Hepatocyte (in vitro differentiated cells): ENCODE measurements at regions not wholly inside any gene's neighbourhood (a gene's known extent, or its start where the extent isn't known, plus 50 kb on each side); places are given as distances from the start of the nearest gene placed in this dataset.

ENCODE experiments used
- DNase-seq: peaks from one replicate; pipeline ENCODE4 v3.0.0-alpha.2; 2016; ENCODE audit warnings: low spot score
- H2AFZ ChIP-seq: fragments of 200-600 bp; sonication (generic); 2 replicates; pipeline ENCODE4 v1.6.0; 2016; ENCODE audit warnings: antibody characterized with exemption, mild to moderate bottlenecking
- H3K27ac ChIP-seq: fragments of 200-600 bp; sonication (generic); 2 replicates; pipeline ENCODE4 v1.5.1; 2016; ENCODE audit warnings: mild to moderate bottlenecking
- H3K27me3 ChIP-seq: fragments of 200-600 bp; sonication (generic); 2 replicates; pipeline ENCODE4 v1.6.1; 2016
- H3K36me3 ChIP-seq: fragments of 200-600 bp; sonication (generic); replicated peaks from 2 replicates; pipeline ENCODE4 v1.5.1; 2016; ENCODE audit warnings: low read depth; ENCODE audit not compliant: insufficient read depth
- H3K4me1 ChIP-seq: fragments of 200-600 bp; sonication (generic); 2 replicates; pipeline ENCODE4 v1.5.1; 2016; ENCODE audit warnings: mild to moderate bottlenecking, moderate library complexity; ENCODE audit not compliant: insufficient read depth
- H3K4me2 ChIP-seq: fragments of 200-600 bp; sonication (generic); 2 replicates; pipeline ENCODE4 v1.6.0; 2016
- H3K4me3 ChIP-seq: fragments of 200-600 bp; sonication (generic); 2 replicates; pipeline ENCODE4 v1.5.1; 2016; ENCODE audit warnings: mild to moderate bottlenecking
- H3K79me2 ChIP-seq: fragments of 200-600 bp; sonication (generic); 2 replicates; pipeline ENCODE4 v1.6.0; 2017; ENCODE audit warnings: mild to moderate bottlenecking
- H3K9me2 ChIP-seq: fragments of 200-600 bp; sonication (generic); replicated peaks from 2 replicates; pipeline ENCODE4 v1.6.0; 2017; ENCODE audit warnings: mild to moderate bottlenecking; ENCODE audit not compliant: insufficient read depth
- H3K9me3 ChIP-seq: fragments of 200-600 bp; sonication (generic); 2 replicates; pipeline ENCODE4 v1.5.1; 2016; ENCODE audit warnings: low read depth, mild to moderate bottlenecking
- H4K20me1 ChIP-seq: fragments of 200-600 bp; sonication (generic); 2 replicates; pipeline ENCODE4 v1.6.0; 2016; ENCODE audit warnings: mild to moderate bottlenecking; ENCODE audit not compliant: insufficient read depth, poor library complexity, severe bottlenecking
- EZH2 ChIP-seq: fragments of 200-600 bp; sonication (generic); IDR thresholded peaks from 2 replicates; pipeline ENCODE4 v1.6.1; 2016; ENCODE audit warnings: antibody characterized with exemption, mild to moderate bottlenecking, borderline replicate concordance
- EZH2phosphoT487 ChIP-seq: fragments of 200-600 bp; sonication (generic); IDR thresholded peaks from one replicate; pipeline ENCODE4 v1.6.1; 2018; ENCODE audit warnings: antibody characterized with exemption, mild to moderate bottlenecking, low read depth, moderate library complexity; ENCODE audit not compliant: unreplicated experiment, severe bottlenecking
- WGBS: methylation state at CpG from one replicate; pipeline ENCODE4 v1.1.6; 2016; ENCODE audit warnings: low lambda C conversion rate; ENCODE audit errors: missing lambda C conversion rate; 5-methylcytosine and 5-hydroxymethylcytosine counted together
- TF ChIP-seq, protein P1 (sequence below): fragments of 200-600 bp; sonication (generic); IDR thresholded peaks from 2 replicates; pipeline ENCODE4 v1.5.1; 2016; ENCODE audit warnings: antibody characterized with exemption, mild to moderate bottlenecking; ENCODE audit not compliant: poor library complexity

DNA sequence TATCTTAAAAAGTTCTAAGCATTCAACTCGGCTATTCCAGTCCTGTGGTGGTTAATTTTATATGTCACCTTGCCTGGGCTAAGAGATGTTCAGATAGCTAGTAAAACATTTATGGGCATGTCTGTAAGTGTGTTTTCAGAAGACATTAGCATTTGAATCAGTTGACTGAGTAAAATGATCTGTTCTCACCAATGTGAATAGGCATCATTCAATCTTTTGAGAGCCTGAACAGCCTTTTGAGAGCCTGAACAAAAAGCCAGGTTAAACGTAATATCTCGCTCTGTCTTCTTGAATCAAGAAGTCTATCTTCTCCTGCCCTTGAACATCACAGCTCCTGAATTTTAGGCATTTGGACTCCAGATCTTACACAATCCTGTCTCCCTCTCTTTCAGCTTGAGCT is 1266.1 kb downstream of the LRFN5 start:
- H4K20me1 ChIP-seq: no peaks in the 10 kb centered on the region
- no peak overlapping the region for H3K4me3 ChIP-seq
- H2AFZ ChIP-seq: no peak overlapping the region
- no peaks in the 10 kb centered on the region for H3K9me3 ChIP-seq
- H3K36me3 ChIP-seq: no peaks in the 10 kb centered on the region
- H3K4me1 ChIP-seq: no peaks in the 10 kb centered on the region
- 49% methylated on average over 3 of the region's 3 CpGs for WGBS
- no peak for DNase-seq
- no peaks in the 10 kb centered on the region for H3K79me2 ChIP-seq
- H3K27me3 ChIP-seq: no peaks in the 10 kb centered on the region
- H3K9me2 ChIP-seq: no peaks in the 10 kb centered on the region
- H3K27ac ChIP-seq: no peak overlapping the region
- no peak overlapping the region for H3K4me2 ChIP-seq
- TF ChIP-seq, protein P1, sequence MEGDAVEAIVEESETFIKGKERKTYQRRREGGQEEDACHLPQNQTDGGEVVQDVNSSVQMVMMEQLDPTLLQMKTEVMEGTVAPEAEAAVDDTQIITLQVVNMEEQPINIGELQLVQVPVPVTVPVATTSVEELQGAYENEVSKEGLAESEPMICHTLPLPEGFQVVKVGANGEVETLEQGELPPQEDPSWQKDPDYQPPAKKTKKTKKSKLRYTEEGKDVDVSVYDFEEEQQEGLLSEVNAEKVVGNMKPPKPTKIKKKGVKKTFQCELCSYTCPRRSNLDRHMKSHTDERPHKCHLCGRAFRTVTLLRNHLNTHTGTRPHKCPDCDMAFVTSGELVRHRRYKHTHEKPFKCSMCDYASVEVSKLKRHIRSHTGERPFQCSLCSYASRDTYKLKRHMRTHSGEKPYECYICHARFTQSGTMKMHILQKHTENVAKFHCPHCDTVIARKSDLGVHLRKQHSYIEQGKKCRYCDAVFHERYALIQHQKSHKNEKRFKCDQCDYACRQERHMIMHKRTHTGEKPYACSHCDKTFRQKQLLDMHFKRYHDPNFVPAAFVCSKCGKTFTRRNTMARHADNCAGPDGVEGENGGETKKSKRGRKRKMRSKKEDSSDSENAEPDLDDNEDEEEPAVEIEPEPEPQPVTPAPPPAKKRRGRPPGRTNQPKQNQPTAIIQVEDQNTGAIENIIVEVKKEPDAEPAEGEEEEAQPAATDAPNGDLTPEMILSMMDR: no peak
- no peak for TF ChIP-seq EZH2
- no peak for TF ChIP-seq EZH2phosphoT487

DNA sequence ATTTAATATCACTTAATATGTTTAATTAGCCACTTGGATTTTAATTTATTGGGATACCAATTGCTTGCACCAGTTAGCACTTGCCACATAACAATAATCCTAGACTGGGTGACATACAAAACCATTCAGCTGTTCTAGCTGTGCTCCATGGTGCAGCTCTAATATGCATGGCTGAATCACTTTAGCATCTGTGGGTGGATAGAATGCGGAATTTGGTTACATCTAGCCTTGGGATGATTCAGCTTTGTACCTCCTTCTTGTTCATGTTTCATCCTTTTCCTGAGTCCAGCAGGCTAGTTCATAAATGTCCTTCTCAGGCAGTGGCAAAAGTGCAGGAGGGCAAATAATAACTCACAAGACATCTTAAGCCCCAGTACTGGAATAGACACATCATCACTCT is 1263.0 kb downstream of the LRFN5 start:
- Histone ChIP-seq H3K27me3 (no peaks in the 10 kb centered on the region), H2AFZ (no peak overlapping the region), H3K4me1 (no peaks in the 10 kb centered on the region), H4K20me1 (no peaks in the 10 kb centered on the region), H3K4me2 (no peak overlapping the region), H3K9me2 (no peaks in the 10 kb centered on the region), H3K9me3 (no peaks in the 10 kb centered on the region), H3K79me2 (no peaks in the 10 kb centered on the region), H3K36me3 (no peaks in the 10 kb centered on the region), H3K4me3 (no peak overlapping the region), H3K27ac (no peak overlapping the region)
- no peak for DNase-seq
- TF ChIP-seq EZH2phosphoT487: no peak
- TF ChIP-seq, protein P1: no peak
- no peak for TF ChIP-seq EZH2
- WGBS: 93% methylated on average over 1 of the region's 1 CpG

DNA sequence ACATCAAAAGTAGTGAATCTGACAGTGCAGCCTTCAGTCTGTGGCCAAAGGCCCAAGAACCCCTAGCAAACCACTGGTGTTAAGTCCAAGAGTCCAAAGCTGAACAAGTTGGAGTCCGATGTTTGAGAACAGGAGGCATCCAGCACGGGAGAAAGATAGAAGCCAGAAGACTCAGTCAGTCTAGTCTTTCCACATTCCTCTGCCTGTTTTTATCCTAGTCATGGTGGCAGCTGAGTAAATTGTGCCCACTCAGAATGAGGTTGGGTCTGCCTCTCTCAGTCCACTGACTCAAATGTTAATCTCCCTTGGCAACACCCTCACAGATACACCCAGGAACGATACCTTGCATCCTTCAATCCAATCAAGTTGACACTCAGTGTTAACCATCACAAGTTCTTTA is 1255.4 kb downstream of the LRFN5 start:
- H2AFZ ChIP-seq: no peak overlapping the region
- no peaks in the 10 kb centered on the region for H3K79me2 ChIP-seq
- H3K4me2 ChIP-seq: no peak overlapping the region
- no peaks in the 10 kb centered on the region for H3K4me1 ChIP-seq
- no peak for DNase-seq
- WGBS: 72% methylated on average over 3 of the region's 3 CpGs
- H3K36me3 ChIP-seq: no peaks in the 10 kb centered on the region
- H4K20me1 ChIP-seq: no peaks in the 10 kb centered on the region
- no peak overlapping the region for H3K27ac ChIP-seq
- no peaks in the 10 kb centered on the region for H3K27me3 ChIP-seq
- no peak overlapping the region for H3K4me3 ChIP-seq
- no peaks in the 10 kb centered on the region for H3K9me2 ChIP-seq
- TF ChIP-seq, protein P1: no peak
- TF ChIP-seq EZH2: no peak
- no peak for TF ChIP-seq EZH2phosphoT487
- H3K9me3 ChIP-seq: no peaks in the 10 kb centered on the region

DNA sequence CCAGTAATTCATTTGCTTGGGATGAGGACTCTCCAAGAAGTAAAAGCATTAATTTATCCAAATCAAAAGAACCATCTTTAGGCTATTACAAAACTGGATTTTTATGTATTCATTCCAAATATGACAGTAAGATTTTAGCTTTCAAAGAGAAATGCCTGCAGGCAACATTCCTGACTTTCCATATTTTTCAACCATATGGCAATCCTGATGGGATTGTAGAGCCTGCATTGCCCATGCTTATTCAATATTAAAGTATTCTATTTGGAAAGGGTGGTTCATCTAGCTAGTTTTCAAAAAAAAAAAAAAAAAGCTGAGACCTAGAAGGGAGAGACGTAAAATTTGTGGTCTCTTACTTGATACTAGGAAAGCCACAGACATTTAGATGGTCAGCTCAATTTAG is 1253.7 kb downstream of the LRFN5 start:
- no peak overlapping the region for H3K4me2 ChIP-seq
- H3K79me2 ChIP-seq: no peaks in the 10 kb centered on the region
- no peak overlapping the region for H3K27ac ChIP-seq
- H3K36me3 ChIP-seq: no peaks in the 10 kb centered on the region
- H3K9me2 ChIP-seq: no peaks in the 10 kb centered on the region
- H3K4me3 ChIP-seq: no peak overlapping the region
- TF ChIP-seq EZH2: no peak
- TF ChIP-seq, protein P1: no peak
- H3K4me1 ChIP-seq: no peaks in the 10 kb centered on the region
- no peak overlapping the region for H2AFZ ChIP-seq
- H3K9me3 ChIP-seq: no peaks in the 10 kb centered on the region
- H3K27me3 ChIP-seq: no peaks in the 10 kb centered on the region
- no peak for DNase-seq
- WGBS: 88% methylated on average over 1 of the region's 1 CpG
- H4K20me1 ChIP-seq: no peaks in the 10 kb centered on the region
